ENCODE measurements at regions not wholly inside any gene's neighbourhood (a gene's known extent, or its start where the extent isn't known, plus 50 kb on each side); places are given as distances from the start of the nearest gene placed in this dataset.

- H3K27ac ChIP-seq (ENCODE audit: low read depth, low read length): peak overlapping the region; percentile 11; the same call in 1 of the 2 replicates
- peaks cover 13% of the 10 kb centered on the region for H3K4me1 ChIP-seq (ENCODE audit: control insufficient read depth, insufficient read depth, low read length, unreplicated experiment)
- no peaks in the 10 kb centered on the region for H3K36me3 ChIP-seq (ENCODE audit: insufficient read depth, low read length)
- H2AFZ ChIP-seq (ENCODE audit: low read length, unreplicated experiment): peak overlapping the region; percentile 45
- H3K79me2 ChIP-seq (ENCODE audit: control insufficient read depth, insufficient read depth, low read length, unreplicated experiment): no peaks in the 10 kb centered on the region
- H3K4me3 ChIP-seq (ENCODE audit: low read depth, low read length): no peak overlapping the region
- H3K27me3 ChIP-seq (ENCODE audit: insufficient read depth, low read length): no peaks in the 10 kb centered on the region
Measured at GRCh38 chr9:16321461-16322119, 548.9 kb downstream of the BNC2 start.

GRCh38 chr9:16322849-16323248 is 547.6 kb downstream of the BNC2 start:
- no peak overlapping the region for H3K4me3 ChIP-seq (ENCODE audit: low read depth, low read length)
- peaks cover 13% of the 10 kb centered on the region for H3K4me1 ChIP-seq (ENCODE audit: control insufficient read depth, insufficient read depth, low read length, unreplicated experiment)
- H3K36me3 ChIP-seq (ENCODE audit: insufficient read depth, low read length): no peaks in the 10 kb centered on the region
- no peak overlapping the region for H2AFZ ChIP-seq (ENCODE audit: low read length, unreplicated experiment)
- no peaks in the 10 kb centered on the region for H3K79me2 ChIP-seq (ENCODE audit: control insufficient read depth, insufficient read depth, low read length, unreplicated experiment)
- H3K27me3 ChIP-seq (ENCODE audit: insufficient read depth, low read length): no peaks in the 10 kb centered on the region
- no peak overlapping the region for H3K27ac ChIP-seq (ENCODE audit: low read depth, low read length)

GRCh38 chr9:16325966-16326365 is 544.5 kb downstream of the BNC2 start:
- Histone ChIP-seq H3K36me3 (ENCODE audit: insufficient read depth, low read length) (no peaks in the 10 kb centered on the region), H3K79me2 (ENCODE audit: control insufficient read depth, insufficient read depth, low read length, unreplicated experiment) (no peaks in the 10 kb centered on the region), H3K27me3 (ENCODE audit: insufficient read depth, low read length) (no peaks in the 10 kb centered on the region), H3K4me3 (ENCODE audit: low read depth, low read length) (no peak overlapping the region), H3K27ac (ENCODE audit: low read depth, low read length) (no peak overlapping the region), H3K4me1 (ENCODE audit: control insufficient read depth, insufficient read depth, low read length, unreplicated experiment) (peaks cover 10% of the 10 kb centered on the region), H2AFZ (ENCODE audit: low read length, unreplicated experiment) (no peak overlapping the region)

- Histone ChIP-seq H3K4me3 (ENCODE audit: low read depth, low read length) (no peak overlapping the region), H3K79me2 (ENCODE audit: control insufficient read depth, insufficient read depth, low read length, unreplicated experiment) (no peaks in the 10 kb centered on the region), H3K27me3 (ENCODE audit: insufficient read depth, low read length) (no peaks in the 10 kb centered on the region), H3K36me3 (ENCODE audit: insufficient read depth, low read length) (no peaks in the 10 kb centered on the region), H2AFZ (ENCODE audit: low read length, unreplicated experiment) (no peak overlapping the region), H3K4me1 (ENCODE audit: control insufficient read depth, insufficient read depth, low read length, unreplicated experiment) (no peaks in the 10 kb centered on the region), H3K27ac (ENCODE audit: low read depth, low read length) (no peak overlapping the region)
Measured at GRCh38 chr9:16328349-16328748, 542.1 kb downstream of the BNC2 start.

- no peaks in the 10 kb centered on the region for H3K36me3 ChIP-seq (ENCODE audit: insufficient read depth, low read length)
- H3K27me3 ChIP-seq (ENCODE audit: insufficient read depth, low read length): no peaks in the 10 kb centered on the region
- H3K4me1 ChIP-seq (ENCODE audit: control insufficient read depth, insufficient read depth, low read length, unreplicated experiment): no peaks in the 10 kb centered on the region
- H3K4me3 ChIP-seq (ENCODE audit: low read depth, low read length): no peak overlapping the region
- no peaks in the 10 kb centered on the region for H3K79me2 ChIP-seq (ENCODE audit: control insufficient read depth, insufficient read depth, low read length, unreplicated experiment)
- no peak overlapping the region for H3K27ac ChIP-seq (ENCODE audit: low read depth, low read length)
- H2AFZ ChIP-seq (ENCODE audit: low read length, unreplicated experiment): no peak overlapping the region
Measured at GRCh38 chr9:16329671-16330113, 540.8 kb downstream of the BNC2 start.

- no peaks in the 10 kb centered on the region for H3K79me2 ChIP-seq (ENCODE audit: control insufficient read depth, insufficient read depth, low read length, unreplicated experiment)
- no peak overlapping the region for H2AFZ ChIP-seq (ENCODE audit: low read length, unreplicated experiment)
- no peak overlapping the region for H3K27ac ChIP-seq (ENCODE audit: low read depth, low read length)
- no peaks in the 10 kb centered on the region for H3K36me3 ChIP-seq (ENCODE audit: insufficient read depth, low read length)
- H3K4me1 ChIP-seq (ENCODE audit: control insufficient read depth, insufficient read depth, low read length, unreplicated experiment): peaks cover 6% of the 10 kb centered on the region
- H3K4me3 ChIP-seq (ENCODE audit: low read depth, low read length): no peak overlapping the region
- no peaks in the 10 kb centered on the region for H3K27me3 ChIP-seq (ENCODE audit: insufficient read depth, low read length)
Measured at GRCh38 chr9:16331031-16331430, 539.4 kb downstream of the BNC2 start.

GRCh38 chr9:16331527-16331926 is 538.9 kb downstream of the BNC2 start:
- no peak overlapping the region for H3K4me3 ChIP-seq (ENCODE audit: low read depth, low read length)
- H3K4me1 ChIP-seq (ENCODE audit: control insufficient read depth, insufficient read depth, low read length, unreplicated experiment): peaks cover 11% of the 10 kb centered on the region
- no peaks in the 10 kb centered on the region for H3K27me3 ChIP-seq (ENCODE audit: insufficient read depth, low read length)
- no peaks in the 10 kb centered on the region for H3K79me2 ChIP-seq (ENCODE audit: control insufficient read depth, insufficient read depth, low read length, unreplicated experiment)
- no peak overlapping the region for H2AFZ ChIP-seq (ENCODE audit: low read length, unreplicated experiment)
- no peaks in the 10 kb centered on the region for H3K36me3 ChIP-seq (ENCODE audit: insufficient read depth, low read length)
- no peak overlapping the region for H3K27ac ChIP-seq (ENCODE audit: low read depth, low read length)

GRCh38 chr9:16333691-16334090 is 536.8 kb downstream of the BNC2 start:
- H3K36me3 ChIP-seq (ENCODE audit: insufficient read depth, low read length): no peaks in the 10 kb centered on the region
- H3K4me1 ChIP-seq (ENCODE audit: control insufficient read depth, insufficient read depth, low read length, unreplicated experiment): peaks cover 32% of the 10 kb centered on the region
- H3K27me3 ChIP-seq (ENCODE audit: insufficient read depth, low read length): no peaks in the 10 kb centered on the region
- no peak overlapping the region for H2AFZ ChIP-seq (ENCODE audit: low read length, unreplicated experiment)
- H3K27ac ChIP-seq (ENCODE audit: low read depth, low read length): no peak overlapping the region
- H3K79me2 ChIP-seq (ENCODE audit: control insufficient read depth, insufficient read depth, low read length, unreplicated experiment): no peaks in the 10 kb centered on the region
- H3K4me3 ChIP-seq (ENCODE audit: low read depth, low read length): no peak overlapping the region

GRCh38 chr9:16335788-16336580 is 534.5 kb downstream of the BNC2 start:
- no peak overlapping the region for H2AFZ ChIP-seq (ENCODE audit: low read length, unreplicated experiment)
- no peaks in the 10 kb centered on the region for H3K27me3 ChIP-seq (ENCODE audit: insufficient read depth, low read length)
- H3K36me3 ChIP-seq (ENCODE audit: insufficient read depth, low read length): no peaks in the 10 kb centered on the region
- H3K4me1 ChIP-seq (ENCODE audit: control insufficient read depth, insufficient read depth, low read length, unreplicated experiment): peaks cover 33% of the 10 kb centered on the region
- peak overlapping the region; percentile 25; the same call in 1 of the 2 replicates for H3K4me3 ChIP-seq (ENCODE audit: low read depth, low read length)
- H3K27ac ChIP-seq (ENCODE audit: low read depth, low read length): peak overlapping the region; percentile 97
- H3K79me2 ChIP-seq (ENCODE audit: control insufficient read depth, insufficient read depth, low read length, unreplicated experiment): no peaks in the 10 kb centered on the region

- H2AFZ ChIP-seq (ENCODE audit: low read length, unreplicated experiment): no peak overlapping the region
- H3K27ac ChIP-seq (ENCODE audit: low read depth, low read length): peak overlapping the region; percentile 97
- no peaks in the 10 kb centered on the region for H3K36me3 ChIP-seq (ENCODE audit: insufficient read depth, low read length)
- no peaks in the 10 kb centered on the region for H3K27me3 ChIP-seq (ENCODE audit: insufficient read depth, low read length)
- no peak overlapping the region for H3K4me3 ChIP-seq (ENCODE audit: low read depth, low read length)
- H3K4me1 ChIP-seq (ENCODE audit: control insufficient read depth, insufficient read depth, low read length, unreplicated experiment): peaks cover 39% of the 10 kb centered on the region
- H3K79me2 ChIP-seq (ENCODE audit: control insufficient read depth, insufficient read depth, low read length, unreplicated experiment): no peaks in the 10 kb centered on the region
Measured at GRCh38 chr9:16336833-16337232, 533.6 kb downstream of the BNC2 start.
